ENCODE measurements at regions not wholly inside any gene's neighbourhood (a gene's known extent, or its start where the extent isn't known, plus 50 kb on each side); places are given as distances from the start of the nearest gene placed in this dataset.

- DNase-seq: no peak
Measured at GRCh38 chr13:59474696-59475095, 689.0 kb downstream of the DIAPH3 start.

- DNase-seq: peak; percentile 39
Measured at GRCh38 chr13:59475911-59476310, 687.8 kb downstream of the DIAPH3 start.

GRCh38 chr13:59476366-59476765 lies 687.4 kb downstream of the DIAPH3 start:
- no peak for DNase-seq

- no peak for DNase-seq
Measured at GRCh38 chr13:59477011-59477410, 686.7 kb downstream of the DIAPH3 start.

GRCh38 chr13:59478908-59479307 lies 684.8 kb downstream of the DIAPH3 start:
- no peak for DNase-seq

- DNase-seq: no peak
Measured at GRCh38 chr13:59479629-59480028, 684.1 kb downstream of the DIAPH3 start.

- DNase-seq: no peak
Measured at GRCh38 chr13:59480396-59481259, 683.1 kb downstream of the DIAPH3 start.

GRCh38 chr13:59483501-59484145 lies 680.1 kb downstream of the DIAPH3 start:
- no peak for DNase-seq

- no peak for DNase-seq
Measured at GRCh38 chr13:59487883-59488282, 675.8 kb downstream of the DIAPH3 start.

GRCh38 chr13:59488436-59488835 lies 675.3 kb downstream of the DIAPH3 start:
- DNase-seq: no peak

GRCh38 chr13:59490651-59491050 lies 673.1 kb downstream of the DIAPH3 start:
- DNase-seq: no peak

- no peak for DNase-seq
Measured at GRCh38 chr13:59492030-59492636, 671.6 kb downstream of the DIAPH3 start.

GRCh38 chr13:59493436-59493965 lies 670.2 kb downstream of the DIAPH3 start:
- DNase-seq: no peak

- DNase-seq: no peak
Measured at GRCh38 chr13:59494151-59494550, 669.6 kb downstream of the DIAPH3 start.

- peak; percentile 6 for DNase-seq
Measured at GRCh38 chr13:59494560-59494970, 669.2 kb downstream of the DIAPH3 start.

GRCh38 chr13:59495299-59495698 lies 668.4 kb downstream of the DIAPH3 start:
- DNase-seq: no peak

- peak; percentile 29 for DNase-seq
Measured at GRCh38 chr13:59495936-59496512, 667.7 kb downstream of the DIAPH3 start.

GRCh38 chr13:59497621-59498247 lies 666.0 kb downstream of the DIAPH3 start:
- no peak for DNase-seq

- no peak for DNase-seq
Measured at GRCh38 chr13:59501004-59501403, 662.7 kb downstream of the DIAPH3 start.

GRCh38 chr13:59504407-59504806 lies 659.3 kb downstream of the DIAPH3 start:
- no peak for DNase-seq

- peak; percentile 80 for DNase-seq
Measured at GRCh38 chr13:59510386-59510785, 653.3 kb downstream of the DIAPH3 start.

- DNase-seq: no peak
Measured at GRCh38 chr13:59513686-59514085, 650.0 kb downstream of the DIAPH3 start.

GRCh38 chr13:59514316-59514715 lies 649.4 kb downstream of the DIAPH3 start:
- no peak for DNase-seq

Measured in DMS 273 treated with DMSO at 0.1 percent for 48 hours (cell line).